ENCODE measurements at regions not wholly inside any gene's neighbourhood (a gene's known extent, or its start where the extent isn't known, plus 50 kb on each side); places are given as distances from the start of the nearest gene placed in this dataset.

GRCh38 chr10:44435196-44435595 is 50.3 kb upstream of the CXCL12 start:
- peaks cover 35% of the 10 kb centered on the region for H3K36me3 Mint-ChIP-seq
- DNase-seq (ENCODE audit: low spot score) = no peak
- POLR2A ChIA-PET = no interaction called here
- H3K27ac Mint-ChIP-seq = no peak overlapping the region
- CTCF ChIA-PET = interaction anchor here (1.8 kb wide), 1 partner anchor 48 kb away, joined by 3 read pairs; no protein-coding TSS in a partner anchor
- peaks cover 11% of the 10 kb centered on the region; the same call in 1 of the 2 replicates for H3K27me3 Mint-ChIP-seq (ENCODE audit: low read depth)
- no peaks in the 10 kb centered on the region for H3K4me1 Mint-ChIP-seq
- TF ChIP-seq TEAD4 (CRISPR knock-in tag; IDR thresholded peaks at IDR 0.05) (no peak), NFE2L1 (CRISPR knock-in tag; IDR thresholded peaks at IDR 0.05) (no peak)
- H3K4me3 Mint-ChIP-seq = no peak overlapping the region
- peaks cover 56% of the 10 kb centered on the region for H3K9me3 Mint-ChIP-seq
- ATAC-seq = no peak

- ATAC-seq = no peak
- ChIA-PET POLR2A (no interaction called here), CTCF (no interaction called here)
- Mint-ChIP-seq H3K4me3 (no peak overlapping the region), H3K27ac (no peak overlapping the region), H3K27me3 (ENCODE audit: low read depth) (peaks cover 7% of the 10 kb centered on the region; the same call in 1 of the 2 replicates), H3K4me1 (no peaks in the 10 kb centered on the region), H3K9me3 (peaks cover 52% of the 10 kb centered on the region), H3K36me3 (peaks cover 32% of the 10 kb centered on the region)
- no peak for TF ChIP-seq ZNF671 (CRISPR knock-in tag; IDR thresholded peaks at IDR 0.05)
- no peak for TF ChIP-seq NFYB (CRISPR knock-in tag; conservative IDR thresholded peaks at IDR 0.05; ENCODE audit: low read depth)
- TF ChIP-seq FOXP1 (CRISPR knock-in tag; IDR thresholded peaks at IDR 0.05; ENCODE audit: borderline replicate concordance) = no peak
- TF ChIP-seq ELF4 (CRISPR knock-in tag; IDR thresholded peaks at IDR 0.05; ENCODE audit: low read depth) = no peak
- TF ChIP-seq STAT6 (CRISPR knock-in tag; conservative IDR thresholded peaks at IDR 0.05; ENCODE audit: low read depth) = no peak
- no peak for TF ChIP-seq CBFB (CRISPR knock-in tag; IDR thresholded peaks at IDR 0.05; ENCODE audit: low read depth)
- no peak for TF ChIP-seq ATF3 (CRISPR knock-in tag; conservative IDR thresholded peaks at IDR 0.05)
- no peak for TF ChIP-seq PRDM15 (CRISPR knock-in tag; IDR thresholded peaks at IDR 0.05)
- TF ChIP-seq RORB (CRISPR knock-in tag; IDR thresholded peaks at IDR 0.05) = no peak
- no peak for TF ChIP-seq MLX (CRISPR knock-in tag; IDR thresholded peaks at IDR 0.05)
- TF ChIP-seq ZNF423 (CRISPR knock-in tag; IDR thresholded peaks at IDR 0.05) = no peak
- no peak for TF ChIP-seq ATF6 (CRISPR knock-in tag; IDR thresholded peaks at IDR 0.05)
- DNase-seq (ENCODE audit: low spot score) = no peak
Observed at GRCh38 chr10:44436240-44436639, 51.3 kb upstream of the CXCL12 start.
